H1 (cell line): ENCODE measurements at regions not wholly inside any gene's neighbourhood (a gene's known extent, or its start where the extent isn't known, plus 50 kb on each side); places are given as distances from the start of the nearest gene placed in this dataset.

Experiments used
- CTCF ChIA-PET: fragments of 300-600 bp; sonication (Branson Sonifier 250); formaldehyde crosslinking; loops from one replicate; lab custom pipeline; 2021; ENCODE audit not compliant: partially characterized antibody; lab: Charles Lee
- POLR2A ChIA-PET: fragments of 300-600 bp; sonication (Branson Sonifier 250); formaldehyde crosslinking; loops from one replicate; lab custom pipeline; 2021; ENCODE audit warnings: inconsistent platforms; ENCODE audit not compliant: partially characterized antibody; lab: Charles Lee
- DNase-seq, 2 experiments: peaks; one replicate each; pipeline versions ENCODE4 v3.0.0 to v3.0.0-alpha.2; 2010 to 2022; ENCODE audit warnings: low spot score in 2 of 2, low read depth in 1 of 2, mixed read lengths in 1 of 2
- FAIRE-seq: peaks from 2 replicates; lab custom pipeline; 2011; peaks lifted over from hg19 to GRCh38; lab: Jason Lieb, UNC
- H2AFZ ChIP-seq: 2 replicates; pipeline ENCODE4 v1.8.1; 2012; ENCODE audit warnings: low read length, inconsistent platforms
- H2AK5ac ChIP-seq: 2 replicates; pipeline ENCODE4 v1.6.1; 2013; ENCODE audit warnings: low read depth, low read length
- H2BK120ac ChIP-seq: replicated peaks from 2 replicates; pipeline ENCODE3; 2013; ENCODE audit warnings: low read depth, low read length, inconsistent platforms
- H2BK12ac ChIP-seq: 2 replicates; pipeline ENCODE4 v1.6.1; 2013; ENCODE audit warnings: low read depth, low read length
- H2BK15ac ChIP-seq: 2 replicates; pipeline ENCODE4 v1.6.1; 2013; ENCODE audit warnings: low read length
- H2BK20ac ChIP-seq: 2 replicates; pipeline ENCODE4 v1.6.1; 2013; ENCODE audit warnings: low read length
- H2BK5ac ChIP-seq: 2 replicates; pipeline ENCODE4 v1.6.1; 2013; ENCODE audit warnings: low read depth, low read length
- H3K14ac ChIP-seq: 2 replicates; pipeline ENCODE4 v1.6.1; 2013; ENCODE audit warnings: inconsistent platforms; ENCODE audit not compliant: insufficient read length
- H3K18ac ChIP-seq: 2 replicates; pipeline ENCODE4 v1.6.1; 2013; ENCODE audit warnings: low read length; ENCODE audit errors: extremely low read depth
- H3K23ac ChIP-seq: 2 replicates; pipeline ENCODE4 v1.6.1; 2013; ENCODE audit warnings: inconsistent platforms; ENCODE audit not compliant: insufficient read length
- H3K23me2 ChIP-seq: 2 replicates; pipeline ENCODE4 v1.6.1; 2013; ENCODE audit warnings: low read depth, low read length
- H3K27ac ChIP-seq: 2 replicates; pipeline ENCODE4 v1.6.1; 2011; ENCODE audit warnings: low read depth, low read length, inconsistent platforms
- H3K27me3 ChIP-seq, 4 experiments: replicated peaks in 1 of 4; 1 replicate in 1 of 4; 2 replicates in 3 of 4; pipeline versions ENCODE4 v1.6.1 to v1.8.1; 2011 to 2013; ENCODE audit warnings: low read length in 3 of 4, mild to moderate bottlenecking in 3 of 4, inconsistent platforms in 2 of 4, mixed read lengths in 2 of 4, moderate library complexity in 1 of 4; ENCODE audit not compliant: control insufficient read depth in 3 of 4, insufficient read depth in 3 of 4; ENCODE audit errors: extremely low read depth in 1 of 4
- H3K36me3 ChIP-seq, 4 experiments: 2 replicates each; pipeline versions ENCODE4 v1.6.1 to v1.8.1; 2011 to 2013; ENCODE audit warnings: mild to moderate bottlenecking in 4 of 4, low read length in 3 of 4, moderate library complexity in 2 of 4, control low read depth in 1 of 4, inconsistent platforms in 1 of 4; ENCODE audit not compliant: insufficient read depth in 4 of 4, control insufficient read depth in 2 of 4
- H3K4ac ChIP-seq: replicated peaks from 2 replicates; pipeline ENCODE3; 2013; ENCODE audit warnings: low read length, low read depth, mixed read lengths, inconsistent platforms; ENCODE audit not compliant: insufficient read length
- H3K4me1 ChIP-seq, 4 experiments: replicated peaks in 1 of 4; 1 replicate in 1 of 4; 2 replicates in 3 of 4; pipeline versions ENCODE4 v1.6.1 to v1.8.1; 2011 to 2013; ENCODE audit warnings: low read length in 3 of 4, inconsistent platforms in 2 of 4, mixed read lengths in 1 of 4; ENCODE audit not compliant: insufficient read depth in 4 of 4, control insufficient read depth in 3 of 4
- H3K4me2 ChIP-seq, 2 experiments: 2 replicates each; pipeline versions ENCODE4 v1.6.1 to v1.8.1; 2011 to 2013; ENCODE audit warnings: low read depth in 2 of 2, low read length in 2 of 2, control low read depth in 1 of 2, inconsistent platforms in 1 of 2, mild to moderate bottlenecking in 1 of 2; ENCODE audit not compliant: insufficient read depth in 1 of 2
- H3K4me3 ChIP-seq, 4 experiments: fragments of 200-600, 300-600 bp in 1 of 4; sonication (generic), shearing (Covaris generic), sonication (Bioruptor Twin) in 1 of 4; 2 replicates each; pipeline versions ENCODE4 v1.5.1 to v1.8.1; 2011 to 2016; ENCODE audit warnings: low read length in 4 of 4, low read depth in 3 of 4, control low read depth in 2 of 4, inconsistent platforms in 2 of 4, mild to moderate bottlenecking in 2 of 4, mixed read lengths in 1 of 4, moderate library complexity in 1 of 4; ENCODE audit not compliant: insufficient read depth in 2 of 4; ENCODE audit errors: extremely low read depth in 1 of 4
- H3K56ac ChIP-seq: replicated peaks from 2 replicates; pipeline ENCODE3; 2013; ENCODE audit warnings: low read depth, mild to moderate bottlenecking, mixed read lengths, low read length, inconsistent platforms; ENCODE audit not compliant: insufficient read length
- H3K79me1 ChIP-seq: 2 replicates; pipeline ENCODE4 v1.6.1; 2013; ENCODE audit warnings: low read depth, low read length, control low read depth
- H3K79me2 ChIP-seq, 2 experiments: 2 replicates each; pipeline versions ENCODE4 v1.6.1 to v1.8.1; 2012 to 2013; ENCODE audit warnings: low read length in 2 of 2, mild to moderate bottlenecking in 2 of 2, inconsistent platforms in 1 of 2; ENCODE audit not compliant: insufficient read depth in 2 of 2, control insufficient read depth in 1 of 2
- H3K9ac ChIP-seq, 4 experiments: replicated peaks in 1 of 4; 1 replicate in 1 of 4; 2 replicates in 3 of 4; pipeline versions ENCODE4 v1.6.1 to v1.8.1; 2011 to 2013; ENCODE audit warnings: low read depth in 3 of 4, low read length in 3 of 4, control low read depth in 2 of 4, mild to moderate bottlenecking in 2 of 4, moderate library complexity in 2 of 4, inconsistent platforms in 1 of 4; ENCODE audit errors: extremely low read depth in 1 of 4
- H3K9me3 ChIP-seq, 2 experiments: 2 replicates each; pipeline versions ENCODE4 v1.6.1 to v1.8.1; 2012 to 2013; ENCODE audit warnings: mild to moderate bottlenecking in 2 of 2, moderate library complexity in 2 of 2, control low read depth in 1 of 2, inconsistent platforms in 1 of 2, low read depth in 1 of 2, low read length in 1 of 2, mixed read lengths in 1 of 2; ENCODE audit not compliant: insufficient read depth in 2 of 2
- H4K20me1 ChIP-seq, 2 experiments: replicated peaks in 1 of 2; 2 replicates each; pipeline versions ENCODE3 to v1.8.1; 2011 to 2013; ENCODE audit warnings: inconsistent platforms in 2 of 2, low read length in 2 of 2, mild to moderate bottlenecking in 1 of 2; ENCODE audit not compliant: insufficient read depth in 2 of 2, control insufficient read depth in 1 of 2
- H4K5ac ChIP-seq: 2 replicates; pipeline ENCODE4 v1.6.1; 2013; ENCODE audit warnings: low read length, low read depth, mixed read lengths, inconsistent platforms; ENCODE audit not compliant: insufficient read length
- H4K8ac ChIP-seq: 2 replicates; pipeline ENCODE4 v1.8.0; 2013; ENCODE audit warnings: mild to moderate bottlenecking, moderate library complexity, low read length, inconsistent platforms; ENCODE audit not compliant: insufficient read depth; ENCODE audit errors: extremely low read depth
- H4K91ac ChIP-seq: replicated peaks from 2 replicates; pipeline ENCODE3; 2013; ENCODE audit warnings: low read length, mixed read lengths, inconsistent platforms; ENCODE audit not compliant: insufficient read length
- CBX5 ChIP-seq: fragments of 300-800, 300-1000 bp; sonication (generic); IDR thresholded peaks from 2 replicates; pipeline ENCODE4 v1.7.1; 2016; ENCODE audit warnings: antibody characterized with exemption, low read length, low read depth
- EZH2 ChIP-seq: fragments of 200-600 bp; sonication (generic); IDR thresholded peaks from 2 replicates; pipeline ENCODE4 v1.7.1; 2012; ENCODE audit warnings: low read depth, mild to moderate bottlenecking, moderate library complexity, low read length, inconsistent platforms; ENCODE audit not compliant: severe bottlenecking
- TEAD4 ChIP-seq: IDR thresholded peaks from 2 replicates; pipeline ENCODE4 v1.6.1; 2012; ENCODE audit warnings: low read depth, low read length, inconsistent platforms, mixed read lengths
- WGBS, 2 experiments: shearing (Covaris generic) in 1 of 2; methylation state at CpG; one replicate each; pipeline versions ENCODE4 v1.1.6 to v1.1.7; 2013 to 2015; ENCODE audit warnings: low lambda C conversion rate in 2 of 2, mixed read lengths in 2 of 2, inconsistent platforms in 1 of 2, low coverage in 1 of 2, missing lambda C conversion rate in 1 of 2; ENCODE audit not compliant: insufficient replicate concordance in 2 of 2, insufficient coverage in 1 of 2, insufficient read length in 1 of 2; ENCODE audit errors: extremely low coverage in 1 of 2, missing lambda C conversion rate in 1 of 2; 5-methylcytosine and 5-hydroxymethylcytosine counted together
- TF ChIP-seq, protein P1 (sequence below): IDR thresholded peaks from 2 replicates; pipeline ENCODE4 v1.6.1; 2012; ENCODE audit warnings: inconsistent platforms

DNA sequence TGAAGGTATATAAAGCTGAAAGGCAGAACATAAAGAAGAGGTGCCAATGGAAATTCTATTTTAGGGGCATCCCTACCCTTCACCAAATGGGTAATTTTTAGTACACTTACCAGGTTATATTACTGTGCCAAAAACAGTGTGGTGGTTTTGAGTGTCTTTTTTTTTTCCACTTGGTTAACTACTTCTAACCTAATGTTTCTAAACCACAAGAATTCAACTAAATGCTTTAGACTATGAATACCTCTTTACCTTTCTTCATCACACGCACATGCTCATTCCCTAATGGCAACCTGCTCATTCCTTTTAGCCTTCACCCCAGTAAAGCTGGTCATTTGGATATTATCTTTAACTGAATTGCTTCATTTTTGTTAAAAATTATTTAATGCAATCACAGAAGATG lies 215.6 kb downstream of the PIK3R1 start:
- no peak overlapping the region for H2BK5ac ChIP-seq
- no peak overlapping the region for H2BK20ac ChIP-seq
- no peak overlapping the region for H2BK15ac ChIP-seq
- H4K20me1 ChIP-seq = no peaks in the 10 kb centered on the region
- H3K9me3 ChIP-seq = no peaks in the 10 kb centered on the region
- no peak overlapping the region for H4K91ac ChIP-seq
- H3K18ac ChIP-seq = no peak overlapping the region
- WGBS, 2 experiments = 100% methylated on average over 1 of the region's 1 CpG; no CpG with 5 or more reads in 1 of the 2 experiments
- H3K14ac ChIP-seq = no peak overlapping the region
- H3K4ac ChIP-seq = no peak overlapping the region
- FAIRE-seq (no peak), DNase-seq (no peak)
- no peak overlapping the region for H4K8ac ChIP-seq
- no peaks in the 10 kb centered on the region for H3K23me2 ChIP-seq
- H2AK5ac ChIP-seq = no peak overlapping the region
- H3K4me1 ChIP-seq = peaks cover 0 to 4% (median 0%) of the 10 kb centered on the region in 4 experiments; a peak in 1 of 7 replicates
- no peaks in the 10 kb centered on the region for H3K27me3 ChIP-seq
- no peaks in the 10 kb centered on the region for H3K79me2 ChIP-seq
- no peak overlapping the region for H3K27ac ChIP-seq
- no peak overlapping the region for H3K23ac ChIP-seq
- no peak overlapping the region for H4K5ac ChIP-seq
- no peak overlapping the region for H3K9ac ChIP-seq
- no peak overlapping the region for H3K4me3 ChIP-seq
- ChIA-PET CTCF (interaction anchor here (1.6 kb wide), 1 partner anchor 30 kb away, joined by 4 read pairs; no protein-coding TSS in a partner anchor), POLR2A (interaction anchor here (0.7 kb wide), 1 partner anchor 125 kb away, joined by 3 read pairs; no protein-coding TSS in a partner anchor)
- H3K79me1 ChIP-seq = no peaks in the 10 kb centered on the region
- no peak overlapping the region for H2AFZ ChIP-seq
- no peak overlapping the region for H3K4me2 ChIP-seq
- H3K36me3 ChIP-seq = no peaks in the 10 kb centered on the region
- H2BK120ac ChIP-seq = no peak overlapping the region
- no peak overlapping the region for H3K56ac ChIP-seq
- no peak overlapping the region for H2BK12ac ChIP-seq
- TF ChIP-seq TEAD4 (no peak), EZH2 (no peak), CBX5 (no peak)
- TF ChIP-seq, protein P1, sequence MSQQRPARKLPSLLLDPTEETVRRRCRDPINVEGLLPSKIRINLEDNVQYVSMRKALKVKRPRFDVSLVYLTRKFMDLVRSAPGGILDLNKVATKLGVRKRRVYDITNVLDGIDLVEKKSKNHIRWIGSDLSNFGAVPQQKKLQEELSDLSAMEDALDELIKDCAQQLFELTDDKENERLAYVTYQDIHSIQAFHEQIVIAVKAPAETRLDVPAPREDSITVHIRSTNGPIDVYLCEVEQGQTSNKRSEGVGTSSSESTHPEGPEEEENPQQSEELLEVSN = no peak
